HCT116 (cell line): ENCODE measurements at regions not wholly inside any gene's neighbourhood (a gene's known extent, or its start where the extent isn't known, plus 50 kb on each side); places are given as distances from the start of the nearest gene placed in this dataset.

Experiments used
- ATAC-seq: fragments of 200-7000 bp; cut with Tn5 transposase; 2 replicates; pipeline ENCODE4 v1.9.1; 2020; ENCODE audit warnings: mild to moderate bottlenecking, moderate library complexity
- BruUV-seq: library from RNA; stranded (reverse); fragments of 400-500 nt; replicated peaks from 2 replicates; lab custom pipeline; 2021; lab: Mats Ljungman, UMichigan
- CTCF ChIA-PET: fragments of 300-600 bp; sonication (Branson Sonifier 250); formaldehyde crosslinking; loops from one replicate; lab custom pipeline; 2021; ENCODE audit warnings: antibody characterized with exemption; lab: Charles Lee
- POLR2A ChIA-PET: fragments of 300-600, 350-600 bp; sonication (Branson Sonifier 250); formaldehyde crosslinking; loops from one replicate; lab custom pipeline; 2021; ENCODE audit warnings: antibody characterized with exemption; lab: Charles Lee
- RAD21 ChIA-PET, 2 experiments: fragments of 300-600 bp; sonication (Branson Sonifier 250); formaldehyde crosslinking; loops; one replicate each; lab custom pipeline; 2023; ENCODE audit warnings: low total read pairs in 2 of 2; ENCODE audit not compliant: uncharacterized antibody in 2 of 2, unreplicated experiment in 2 of 2, low non-redundant PET in 1 of 2; lab: Charles Lee
- DNase-seq: peaks from one replicate; pipeline ENCODE4 v3.0.0-alpha.2; 2010; ENCODE audit warnings: low read depth, low spot score
- H2AFZ ChIP-seq: fragments of 200-600 bp; shearing (Covaris generic), sonication (generic); 2 replicates; pipeline ENCODE4 v1.6.1; 2017; ENCODE audit warnings: low read depth, mixed run types, mixed read lengths, antibody characterized with exemption, low read length; ENCODE audit not compliant: poor library complexity, severe bottlenecking
- H3K27ac ChIP-seq: 2 replicates; pipeline ENCODE4 v1.5.1; 2012; ENCODE audit warnings: low read depth, low read length
- H3K27me3 ChIP-seq: fragments of 200-600 bp; sonication (generic); 2 replicates; pipeline ENCODE4 v1.6.1; 2016; ENCODE audit warnings: mixed run types, low read length, mixed read lengths; ENCODE audit not compliant: insufficient read depth
- H3K36me3 ChIP-seq, 2 experiments: fragments of 200-500 bp in 1 of 2; fragments of 200-600 bp in 1 of 2; sonication (Bioruptor generic) in 1 of 2; sonication (generic) in 1 of 2; 2 replicates each; pipeline versions ENCODE4 v1.5.1 to v1.6.1; 2014 to 2016; ENCODE audit warnings: low read length in 2 of 2, inconsistent platforms in 1 of 2, mixed read lengths in 1 of 2, mixed run types in 1 of 2; ENCODE audit not compliant: insufficient read depth in 2 of 2, control insufficient read depth in 1 of 2
- H3K4me1 ChIP-seq, 2 experiments: fragments of 200-600 bp in 1 of 2; sonication (generic) in 1 of 2; 2 replicates each; pipeline versions ENCODE4 v1.5.1 to v1.6.1; 2012 to 2017; ENCODE audit warnings: low read length in 2 of 2, inconsistent platforms in 1 of 2, mild to moderate bottlenecking in 1 of 2, mixed read lengths in 1 of 2, mixed run types in 1 of 2, moderate library complexity in 1 of 2; ENCODE audit not compliant: insufficient read depth in 2 of 2, control insufficient read depth in 1 of 2
- H3K4me2 ChIP-seq: fragments of 200-600 bp; sonication (generic); 2 replicates; pipeline ENCODE4 v1.6.1; 2017; ENCODE audit warnings: mixed run types, low read length, mixed read lengths
- H3K4me3 ChIP-seq, 2 experiments: fragments of 200-600 bp in 1 of 2; sonication (generic) in 1 of 2; replicated peaks in 1 of 2; 2 replicates each; pipeline ENCODE4 v1.5.1; 2011 to 2016; ENCODE audit warnings: low read length in 2 of 2, control low read depth in 1 of 2, low read depth in 1 of 2, mild to moderate bottlenecking in 1 of 2, mixed read lengths in 1 of 2, mixed run types in 1 of 2
- H3K79me2 ChIP-seq: fragments of 200-600 bp; sonication (generic); 2 replicates; pipeline ENCODE4 v1.6.1; 2017; ENCODE audit warnings: mild to moderate bottlenecking, mixed run types, low read length, moderate library complexity, mixed read lengths; ENCODE audit not compliant: insufficient read depth
- H3K9ac ChIP-seq: fragments of 200-600 bp; sonication (generic); 2 replicates; pipeline ENCODE4 v1.6.1; 2016; ENCODE audit warnings: low read length, mixed read lengths
- H3K9me2 ChIP-seq: fragments of 200-600 bp; sonication (generic), shearing (Covaris generic); 2 replicates; pipeline ENCODE4 v1.6.1; 2017; ENCODE audit warnings: mixed run types, mild to moderate bottlenecking, moderate library complexity; ENCODE audit not compliant: insufficient read depth
- H3K9me3 ChIP-seq, 2 experiments: fragments of 200-500 bp in 1 of 2; fragments of 200-600 bp in 1 of 2; sonication (Bioruptor generic) in 1 of 2; sonication (generic) in 1 of 2; 2 replicates each; pipeline ENCODE4 v1.6.1; 2014 to 2017; ENCODE audit warnings: low read length in 2 of 2, mixed read lengths in 2 of 2, inconsistent platforms in 1 of 2, low read depth in 1 of 2, mild to moderate bottlenecking in 1 of 2, mixed run types in 1 of 2, moderate library complexity in 1 of 2; ENCODE audit not compliant: control insufficient read depth in 1 of 2, insufficient read depth in 1 of 2
- H4K20me1 ChIP-seq: fragments of 200-600 bp; sonication (generic), shearing (Covaris generic); 2 replicates; pipeline ENCODE4 v1.6.1; 2017; ENCODE audit warnings: mixed run types, mild to moderate bottlenecking, moderate library complexity; ENCODE audit not compliant: insufficient read depth
- ATF3 ChIP-seq: IDR thresholded peaks from 2 replicates; pipeline ENCODE4 v1.6.1; 2012
- CTCF ChIP-seq, 3 experiments: fragments of 200-600 bp in 1 of 3; sonication (generic) in 1 of 3; IDR thresholded peaks in 2 of 3; conservative IDR thresholded peaks in 1 of 3; 2 replicates each; pipeline ENCODE4 v1.5.1; 2012 to 2017; ENCODE audit warnings: low read depth in 2 of 3, low read length in 2 of 3, antibody characterized with exemption in 1 of 3, borderline replicate concordance in 1 of 3, control low read depth in 1 of 3, mild to moderate bottlenecking in 1 of 3, mixed read lengths in 1 of 3, mixed run types in 1 of 3, moderate library complexity in 1 of 3; ENCODE audit not compliant: insufficient read depth in 1 of 3
- EGR1 ChIP-seq: IDR thresholded peaks from 2 replicates; pipeline ENCODE4 v1.6.1; 2012; ENCODE audit warnings: low read depth
- FOSL1 ChIP-seq: IDR thresholded peaks from 2 replicates; pipeline ENCODE4 v1.6.1; 2012; ENCODE audit warnings: low read depth
- JUND ChIP-seq: IDR thresholded peaks from 2 replicates; pipeline ENCODE4 v1.6.1; 2012
- MAX ChIP-seq: IDR thresholded peaks from 2 replicates; pipeline ENCODE4 v1.6.1; 2012
- SP1 ChIP-seq: IDR thresholded peaks from 2 replicates; pipeline ENCODE4 v1.6.1; 2012; ENCODE audit warnings: low read depth
- TCF7L2 ChIP-seq: IDR thresholded peaks from 2 replicates; pipeline ENCODE4 v1.7.0; 2011; ENCODE audit warnings: borderline replicate concordance, inconsistent platforms; ENCODE audit not compliant: insufficient read depth, insufficient read length; ENCODE audit errors: extremely low read depth
- ZNF274 ChIP-seq: fragments of 200-500 bp; sonication (Bioruptor generic); IDR thresholded peaks from 2 replicates; pipeline ENCODE4 v1.6.1; 2014; ENCODE audit warnings: mild to moderate bottlenecking, low read depth, low read length, inconsistent platforms
- intact Hi-C: fragments of 100-400 bp; cut with micrococcal nuclease; formaldehyde crosslinking; loops from 2 replicates; pipeline ENCODE4 v1.10.0; 2022

- ChIA-PET RAD21 (no interaction called here), CTCF (no interaction called here)
- no peak for DNase-seq
Measured at GRCh38 chr3:127063916-127064315, 81.0 kb downstream of the PLXNA1 start.

GRCh38 chr3:127064391-127065137 lies 81.6 kb downstream of the PLXNA1 start:
- TF ChIP-seq SP1 (peak; percentile 20; the same call in 1 of the 2 replicates), FOSL1 (peak; percentile 80), CTCF (IDR thresholded peaks at IDR 0.05 in 2 of 3, conservative IDR thresholded peaks at IDR 0.05 in 1 of 3; ENCODE audit: borderline replicate concordance in 1 of 3, insufficient read depth in 1 of 3, low read depth in 2 of 3, low read length in 2 of 3) (no peak), JUND (peak; percentile 69), TCF7L2 (no peak)
- POLR2A ChIA-PET: no interaction called here
- intact Hi-C loops: no loop called here
- H3K9me3 ChIP-seq: no peaks in the 10 kb centered on the region
- CTCF ChIA-PET: interaction anchor here (1.0 to 1.2 kb wide), 2 partner anchors 82 to 112 kb away, joined by 4 read pairs; partner anchors contain the start of gene PLXNA1
- DNase-seq: peak; percentile 29
- no peak overlapping the region for H3K27ac ChIP-seq
- H3K9me2 ChIP-seq: no peaks in the 10 kb centered on the region
- BruUV-seq: no TSS peak
- no peaks in the 10 kb centered on the region for H3K36me3 ChIP-seq
- H4K20me1 ChIP-seq: no peaks in the 10 kb centered on the region
- peak overlapping the region; percentile 50 for H3K4me2 ChIP-seq
- RAD21 ChIA-PET: no interaction called here
- no peak overlapping the region for H3K4me3 ChIP-seq
- no peaks in the 10 kb centered on the region for H3K27me3 ChIP-seq
- H2AFZ ChIP-seq: no peak overlapping the region
- peak; percentile 77 for ATAC-seq
- H3K9ac ChIP-seq: no peak overlapping the region
- peaks cover 4 to 19% of the 10 kb centered on the region in 2 experiments for H3K4me1 ChIP-seq
- H3K79me2 ChIP-seq: no peaks in the 10 kb centered on the region

More at GRCh38 chr3:127063916-127064315, 81.0 kb downstream of the PLXNA1 start:
- intact Hi-C loops: no loop called here
- Histone ChIP-seq H3K4me1 (peaks cover 4 to 19% of the 10 kb centered on the region in 2 experiments), H3K4me2 (no peak overlapping the region), H3K9me3 (no peaks in the 10 kb centered on the region), H3K9ac (no peak overlapping the region), H3K36me3 (no peaks in the 10 kb centered on the region), H3K4me3 (no peak overlapping the region), H3K27ac (no peak overlapping the region), H4K20me1 (no peaks in the 10 kb centered on the region), H2AFZ (no peak overlapping the region), H3K79me2 (no peaks in the 10 kb centered on the region), H3K9me2 (no peaks in the 10 kb centered on the region), H3K27me3 (no peaks in the 10 kb centered on the region)
- no TSS peak for BruUV-seq
- ATAC-seq: no peak
- no peak for TF ChIP-seq ZNF274
- no peak for TF ChIP-seq ATF3
- no peak for TF ChIP-seq EGR1
- TF ChIP-seq MAX: no peak
- POLR2A ChIA-PET: no interaction called here
